Upper lobe of left lung (tissue), 6 donors: ENCODE measurements at regions not wholly inside any gene's neighbourhood (a gene's known extent, or its start where the extent isn't known, plus 50 kb on each side); places are given as distances from the start of the nearest gene placed in this dataset.
A peak's percentile ranks its signal among the peaks of the same experiment; 100 is the strongest.

Experiments
- ATAC-seq, 2 donors: fragments of 200-7000 bp; cut with Tn5 transposase; one replicate each; pipeline ENCODE4 v1.9.1; 2022; ENCODE audit warnings: mild to moderate bottlenecking in 2 of 2, moderate library complexity in 2 of 2; ENCODE audit not compliant: low FRiP score in 2 of 2
- DNase-seq, 2 donors: peaks; one replicate each; pipeline ENCODE4 v3.0.0-alpha.2; 2019 to 2020
- H3K27ac ChIP-seq, 4 donors: fragments of 200-600 bp; sonication (generic); one replicate each; pipeline ENCODE4 v1.5.1; 2016 to 2019
- H3K27me3 ChIP-seq, 4 donors: fragments of 200-600 bp; sonication (generic); one replicate each; pipeline ENCODE4 v1.5.1; 2017 to 2019
- H3K36me3 ChIP-seq, 4 donors: fragments of 200-600 bp; sonication (generic); one replicate each; pipeline ENCODE4 v1.5.1; 2016 to 2019
- H3K4me1 ChIP-seq, 4 donors: fragments of 200-600 bp; sonication (generic); one replicate each; pipeline ENCODE4 v1.5.1; 2018 to 2019
- H3K4me3 ChIP-seq, 4 donors: fragments of 200-600 bp; sonication (generic); one replicate each; pipeline ENCODE4 v1.5.1; 2017 to 2019; ENCODE audit warnings: mild to moderate bottlenecking in 2 of 4, moderate library complexity in 1 of 4
- H3K9me3 ChIP-seq, 4 donors: fragments of 200-600 bp; sonication (generic); one replicate each; pipeline ENCODE4 v1.5.1; 2018 to 2019
- CTCF ChIP-seq, 6 experiments: fragments of 450-650 bp in 4 of 6; fragments of 200-600 bp in 2 of 6; sonication (generic) in 2 of 6; IDR thresholded peaks; one replicate each; pipeline ENCODE4 v1.5.1; 2016 to 2019; ENCODE audit warnings: antibody characterized with exemption in 6 of 6
- EP300 ChIP-seq, 4 donors: sonication (generic); formaldehyde crosslinking; IDR thresholded peaks; one replicate each; pipeline ENCODE4 v1.5.1; 2017; ENCODE audit warnings: antibody characterized with exemption in 4 of 4, control low read depth in 2 of 4
- POLR2A ChIP-seq, 4 donors: fragments of 450-650 bp; IDR thresholded peaks; one replicate each; pipeline ENCODE4 v1.5.1; 2016 to 2017; ENCODE audit warnings: antibody characterized with exemption in 4 of 4, mild to moderate bottlenecking in 2 of 4
- POLR2AphosphoS5 ChIP-seq, 2 donors: sonication (generic); formaldehyde crosslinking; IDR thresholded peaks; one replicate each; pipeline ENCODE4 v1.5.1; 2017; ENCODE audit warnings: antibody characterized with exemption in 2 of 2
- WGBS, 2 donors: methylation state at CpG; one replicate each; pipeline ENCODE4 v1.1.5; 2017 to 2018; 5-methylcytosine and 5-hydroxymethylcytosine counted together
- donor health status: DM: no; HTN: no; CAD: no; lungs with moderate emphysema.
- donor health status: DM: no; HTN: yes; CAD: no; lungs with severe emphysema.

- Histone ChIP-seq H3K27ac (no peak overlapping the region), H3K4me1 (peaks cover 0 to 3% (median 0%) of the 10 kb centered on the region in 4 donors), H3K4me3 (no peak overlapping the region), H3K9me3 (no peaks in the 10 kb centered on the region), H3K36me3 (no peaks in the 10 kb centered on the region), H3K27me3 (no peaks in the 10 kb centered on the region)
- WGBS, 2 donors: 63% methylated on average over 2 of the region's 2 CpGs
- DNase-seq: no peak
- TF ChIP-seq POLR2AphosphoS5 (IDR thresholded peaks at IDR 0.05) (no peak), EP300 (IDR thresholded peaks at IDR 0.05) (no peak), POLR2A (IDR thresholded peaks at IDR 0.05) (no peak), CTCF (IDR thresholded peaks at IDR 0.05) (no peak)
- peak in 1 of 2 donors; percentile 76 for ATAC-seq
Measured at GRCh38 chr1:172928412-172928811, 122.3 kb downstream of the TNFSF18 start.

GRCh38 chr1:172929006-172929405, 121.7 kb downstream of the TNFSF18 start:
- no peak for DNase-seq
- TF ChIP-seq EP300 (IDR thresholded peaks at IDR 0.05): no peak
- no peak for TF ChIP-seq POLR2AphosphoS5 (IDR thresholded peaks at IDR 0.05)
- no peak for TF ChIP-seq POLR2A (IDR thresholded peaks at IDR 0.05)
- no peak for TF ChIP-seq CTCF (IDR thresholded peaks at IDR 0.05)
- Histone ChIP-seq H3K9me3 (no peaks in the 10 kb centered on the region), H3K4me3 (no peak overlapping the region), H3K36me3 (no peaks in the 10 kb centered on the region), H3K27me3 (no peaks in the 10 kb centered on the region), H3K4me1 (peaks cover 0 to 5% (median 1%) of the 10 kb centered on the region in 4 donors), H3K27ac (no peak overlapping the region)
- WGBS, 2 donors: 81 to 83% methylated on average over 2 of the region's 2 CpGs
- ATAC-seq: peak in 1 of 2 donors; percentile 43

- Histone ChIP-seq H3K27ac (no peak overlapping the region), H3K27me3 (no peaks in the 10 kb centered on the region), H3K9me3 (no peaks in the 10 kb centered on the region), H3K4me1 (peaks cover 4 to 14% (median 7%) of the 10 kb centered on the region in 4 donors), H3K36me3 (no peaks in the 10 kb centered on the region), H3K4me3 (no peak overlapping the region)
- TF ChIP-seq CTCF (IDR thresholded peaks at IDR 0.05) (no peak), POLR2A (IDR thresholded peaks at IDR 0.05) (no peak), POLR2AphosphoS5 (IDR thresholded peaks at IDR 0.05) (no peak), EP300 (IDR thresholded peaks at IDR 0.05) (no peak)
- no peak for DNase-seq
- no peak for ATAC-seq
- 43 to 53% methylated on average over 2 of the region's 2 CpGs for WGBS, 2 donors
Measured at GRCh38 chr1:172930142-172930541, 120.6 kb downstream of the TNFSF18 start.

GRCh38 chr1:172931340-172931739, 119.4 kb downstream of the TNFSF18 start:
- TF ChIP-seq EP300 (IDR thresholded peaks at IDR 0.05) (no peak), POLR2A (IDR thresholded peaks at IDR 0.05) (no peak), CTCF (IDR thresholded peaks at IDR 0.05) (no peak), POLR2AphosphoS5 (IDR thresholded peaks at IDR 0.05) (no peak)
- Histone ChIP-seq H3K27me3 (no peaks in the 10 kb centered on the region), H3K4me1 (peaks cover 4 to 14% (median 7%) of the 10 kb centered on the region in 4 donors), H3K27ac (no peak overlapping the region), H3K36me3 (no peaks in the 10 kb centered on the region), H3K9me3 (no peaks in the 10 kb centered on the region), H3K4me3 (no peak overlapping the region)
- 82 to 98% methylated on average over 1 of the region's 1 CpG for WGBS, 2 donors
- ATAC-seq (no peak), DNase-seq (no peak)

GRCh38 chr1:172931761-172932160, 119.0 kb downstream of the TNFSF18 start:
- DNase-seq: no peak
- H3K27me3 ChIP-seq: no peaks in the 10 kb centered on the region
- TF ChIP-seq POLR2AphosphoS5 (IDR thresholded peaks at IDR 0.05) (no peak), CTCF (IDR thresholded peaks at IDR 0.05) (no peak), EP300 (IDR thresholded peaks at IDR 0.05) (no peak), POLR2A (IDR thresholded peaks at IDR 0.05) (no peak)
- no peak overlapping the region for H3K4me3 ChIP-seq
- H3K27ac ChIP-seq: no peak overlapping the region
- H3K9me3 ChIP-seq: no peaks in the 10 kb centered on the region
- no peaks in the 10 kb centered on the region for H3K36me3 ChIP-seq
- ATAC-seq: no peak
- 74 to 82% methylated on average over 4 of the region's 4 CpGs for WGBS, 2 donors
- peaks cover 4 to 14% (median 7%) of the 10 kb centered on the region in 4 donors for H3K4me1 ChIP-seq
